Hepatocyte (in vitro differentiated cells): ENCODE measurements at regions not wholly inside any gene's neighbourhood (a gene's known extent, or its start where the extent isn't known, plus 50 kb on each side); places are given as distances from the start of the nearest gene placed in this dataset.
A peak's percentile ranks its signal among the peaks of the same experiment; 100 is the strongest.

Source experiments
- DNase-seq: peaks from one replicate; pipeline ENCODE4 v3.0.0-alpha.2; 2016; ENCODE audit warnings: low spot score
- H2AFZ ChIP-seq: fragments of 200-600 bp; sonication (generic); 2 replicates; pipeline ENCODE4 v1.6.0; 2016; ENCODE audit warnings: antibody characterized with exemption, mild to moderate bottlenecking
- H3K27ac ChIP-seq: fragments of 200-600 bp; sonication (generic); 2 replicates; pipeline ENCODE4 v1.5.1; 2016; ENCODE audit warnings: mild to moderate bottlenecking
- H3K27me3 ChIP-seq: fragments of 200-600 bp; sonication (generic); 2 replicates; pipeline ENCODE4 v1.6.1; 2016
- H3K36me3 ChIP-seq: fragments of 200-600 bp; sonication (generic); replicated peaks from 2 replicates; pipeline ENCODE4 v1.5.1; 2016; ENCODE audit warnings: low read depth; ENCODE audit not compliant: insufficient read depth
- H3K4me1 ChIP-seq: fragments of 200-600 bp; sonication (generic); 2 replicates; pipeline ENCODE4 v1.5.1; 2016; ENCODE audit warnings: mild to moderate bottlenecking, moderate library complexity; ENCODE audit not compliant: insufficient read depth
- H3K4me2 ChIP-seq: fragments of 200-600 bp; sonication (generic); 2 replicates; pipeline ENCODE4 v1.6.0; 2016
- H3K4me3 ChIP-seq: fragments of 200-600 bp; sonication (generic); 2 replicates; pipeline ENCODE4 v1.5.1; 2016; ENCODE audit warnings: mild to moderate bottlenecking
- H3K79me2 ChIP-seq: fragments of 200-600 bp; sonication (generic); 2 replicates; pipeline ENCODE4 v1.6.0; 2017; ENCODE audit warnings: mild to moderate bottlenecking
- H3K9me2 ChIP-seq: fragments of 200-600 bp; sonication (generic); replicated peaks from 2 replicates; pipeline ENCODE4 v1.6.0; 2017; ENCODE audit warnings: mild to moderate bottlenecking; ENCODE audit not compliant: insufficient read depth
- H3K9me3 ChIP-seq: fragments of 200-600 bp; sonication (generic); 2 replicates; pipeline ENCODE4 v1.5.1; 2016; ENCODE audit warnings: low read depth, mild to moderate bottlenecking
- H4K20me1 ChIP-seq: fragments of 200-600 bp; sonication (generic); 2 replicates; pipeline ENCODE4 v1.6.0; 2016; ENCODE audit warnings: mild to moderate bottlenecking; ENCODE audit not compliant: insufficient read depth, poor library complexity, severe bottlenecking
- EZH2 ChIP-seq: fragments of 200-600 bp; sonication (generic); IDR thresholded peaks from 2 replicates; pipeline ENCODE4 v1.6.1; 2016; ENCODE audit warnings: antibody characterized with exemption, mild to moderate bottlenecking, borderline replicate concordance
- EZH2phosphoT487 ChIP-seq: fragments of 200-600 bp; sonication (generic); IDR thresholded peaks from one replicate; pipeline ENCODE4 v1.6.1; 2018; ENCODE audit warnings: antibody characterized with exemption, mild to moderate bottlenecking, low read depth, moderate library complexity; ENCODE audit not compliant: unreplicated experiment, severe bottlenecking
- WGBS: methylation state at CpG from one replicate; pipeline ENCODE4 v1.1.6; 2016; ENCODE audit warnings: low lambda C conversion rate; ENCODE audit errors: missing lambda C conversion rate; 5-methylcytosine and 5-hydroxymethylcytosine counted together
- TF ChIP-seq, protein P1 (sequence below): fragments of 200-600 bp; sonication (generic); IDR thresholded peaks from 2 replicates; pipeline ENCODE4 v1.5.1; 2016; ENCODE audit warnings: antibody characterized with exemption, mild to moderate bottlenecking; ENCODE audit not compliant: poor library complexity

DNA sequence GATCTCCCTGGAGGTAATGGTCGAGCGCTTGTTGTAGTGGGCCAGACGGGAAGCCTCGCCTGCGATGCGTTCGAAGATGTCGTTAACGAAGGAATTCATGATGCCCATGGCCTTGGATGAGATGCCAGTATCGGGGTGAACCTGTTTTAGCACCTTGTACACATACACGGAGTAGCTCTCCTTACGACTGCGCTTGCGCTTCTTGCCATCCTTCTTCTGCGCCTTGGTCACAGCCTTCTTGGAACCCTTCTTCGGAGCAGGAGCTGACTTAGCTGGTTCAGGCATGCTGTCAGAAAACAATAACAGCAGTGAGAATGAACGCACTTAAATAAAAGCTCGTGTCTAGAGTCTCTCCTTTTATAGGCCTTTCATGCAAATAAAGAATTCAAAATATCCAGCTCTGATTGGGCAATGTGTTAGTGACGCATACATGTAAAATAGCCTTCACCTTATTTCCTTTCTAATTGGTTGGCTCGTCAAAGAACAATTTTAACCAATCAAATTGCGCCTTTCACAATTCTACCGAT lies 129.2 kb downstream of the HFE start:
- Histone ChIP-seq H3K9me2 (no peaks in the 10 kb centered on the region), H3K27ac (peak overlapping the region; percentile 95), H2AFZ (no peak overlapping the region), H3K27me3 (no peaks in the 10 kb centered on the region), H3K36me3 (no peaks in the 10 kb centered on the region), H3K4me3 (peak overlapping the region; percentile 40), H4K20me1 (no peaks in the 10 kb centered on the region), H3K9me3 (no peaks in the 10 kb centered on the region), H3K4me2 (peak overlapping the region; percentile 91), H3K4me1 (no peaks in the 10 kb centered on the region), H3K79me2 (peaks cover 18% of the 10 kb centered on the region)
- DNase-seq: peak; percentile 94
- WGBS: under 1% methylated on average over 22 of the region's 22 CpGs
- TF ChIP-seq EZH2phosphoT487 (no peak), EZH2 (no peak)
- TF ChIP-seq, protein P1, sequence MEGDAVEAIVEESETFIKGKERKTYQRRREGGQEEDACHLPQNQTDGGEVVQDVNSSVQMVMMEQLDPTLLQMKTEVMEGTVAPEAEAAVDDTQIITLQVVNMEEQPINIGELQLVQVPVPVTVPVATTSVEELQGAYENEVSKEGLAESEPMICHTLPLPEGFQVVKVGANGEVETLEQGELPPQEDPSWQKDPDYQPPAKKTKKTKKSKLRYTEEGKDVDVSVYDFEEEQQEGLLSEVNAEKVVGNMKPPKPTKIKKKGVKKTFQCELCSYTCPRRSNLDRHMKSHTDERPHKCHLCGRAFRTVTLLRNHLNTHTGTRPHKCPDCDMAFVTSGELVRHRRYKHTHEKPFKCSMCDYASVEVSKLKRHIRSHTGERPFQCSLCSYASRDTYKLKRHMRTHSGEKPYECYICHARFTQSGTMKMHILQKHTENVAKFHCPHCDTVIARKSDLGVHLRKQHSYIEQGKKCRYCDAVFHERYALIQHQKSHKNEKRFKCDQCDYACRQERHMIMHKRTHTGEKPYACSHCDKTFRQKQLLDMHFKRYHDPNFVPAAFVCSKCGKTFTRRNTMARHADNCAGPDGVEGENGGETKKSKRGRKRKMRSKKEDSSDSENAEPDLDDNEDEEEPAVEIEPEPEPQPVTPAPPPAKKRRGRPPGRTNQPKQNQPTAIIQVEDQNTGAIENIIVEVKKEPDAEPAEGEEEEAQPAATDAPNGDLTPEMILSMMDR: no peak

DNA sequence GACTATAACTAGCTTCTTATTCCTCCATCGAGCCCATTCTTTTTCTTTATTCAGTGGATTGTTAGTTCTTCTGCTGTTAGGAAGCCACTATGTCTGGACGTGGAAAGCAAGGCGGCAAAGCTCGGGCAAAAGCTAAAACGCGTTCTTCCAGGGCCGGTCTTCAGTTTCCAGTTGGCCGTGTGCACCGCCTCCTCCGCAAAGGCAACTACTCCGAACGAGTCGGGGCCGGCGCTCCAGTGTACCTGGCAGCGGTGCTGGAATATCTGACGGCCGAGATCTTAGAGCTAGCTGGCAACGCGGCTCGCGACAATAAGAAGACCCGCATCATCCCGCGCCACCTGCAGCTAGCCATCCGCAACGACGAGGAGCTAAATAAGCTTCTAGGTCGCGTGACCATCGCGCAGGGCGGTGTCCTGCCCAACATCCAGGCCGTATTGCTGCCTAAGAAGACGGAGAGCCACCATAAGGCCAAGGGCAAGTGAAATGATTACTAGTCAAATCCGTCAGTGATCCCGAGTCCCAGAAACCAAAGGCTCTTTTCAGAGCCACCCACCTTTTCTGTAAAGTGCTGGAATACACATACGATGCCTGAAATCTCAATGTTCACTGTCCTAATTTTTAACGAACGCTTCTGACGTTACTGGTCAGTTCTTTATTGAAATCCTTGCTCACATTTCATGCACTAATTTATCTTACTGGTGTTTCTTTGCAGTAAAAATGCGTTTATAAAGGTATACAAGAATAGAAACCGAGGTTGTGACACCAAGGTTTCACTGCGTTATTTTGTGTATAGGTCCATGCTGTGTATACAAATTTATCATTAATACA lies 129.9 kb downstream of the HFE start:
- TF ChIP-seq, protein P1: peak; percentile 40
- no peak for TF ChIP-seq EZH2
- TF ChIP-seq EZH2phosphoT487: no peak
- Histone ChIP-seq H3K79me2 (peaks cover 18% of the 10 kb centered on the region), H3K9me2 (no peaks in the 10 kb centered on the region), H3K27me3 (no peaks in the 10 kb centered on the region), H4K20me1 (no peaks in the 10 kb centered on the region), H2AFZ (peak overlapping the region; percentile 24), H3K4me2 (peak overlapping the region; percentile 84), H3K27ac (peak overlapping the region; percentile 95), H3K36me3 (no peaks in the 10 kb centered on the region), H3K4me1 (no peaks in the 10 kb centered on the region), H3K4me3 (peak overlapping the region; percentile 35), H3K9me3 (no peaks in the 10 kb centered on the region)
- DNase-seq: peak; percentile 96
- WGBS: under 1% methylated on average over 44 of the region's 44 CpGs

DNA sequence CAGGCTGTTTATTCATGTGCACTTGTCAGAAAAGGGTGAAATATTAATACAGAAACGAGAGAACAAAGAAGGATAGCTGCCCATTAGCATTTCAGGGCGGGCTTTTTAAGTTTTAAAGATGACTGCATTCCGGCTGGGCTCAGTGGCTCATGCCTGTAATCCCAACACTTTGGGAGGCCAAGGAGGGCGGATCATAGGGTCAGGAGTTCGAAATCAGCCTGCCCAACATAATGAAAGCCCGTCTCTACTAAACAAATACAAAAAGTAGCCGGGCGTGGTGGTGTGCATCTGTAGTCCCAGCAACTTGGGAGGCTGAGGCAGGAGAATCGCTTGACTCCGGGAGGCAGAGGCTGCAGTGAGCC lies 130.5 kb downstream of the HFE start:
- H3K9me3 ChIP-seq: no peaks in the 10 kb centered on the region
- H3K36me3 ChIP-seq: no peaks in the 10 kb centered on the region
- no peak for TF ChIP-seq EZH2
- TF ChIP-seq EZH2phosphoT487: no peak
- TF ChIP-seq, protein P1: no peak
- 4% methylated on average over 10 of the region's 10 CpGs for WGBS
- H3K79me2 ChIP-seq: peaks cover 18% of the 10 kb centered on the region
- peaks cover under 1% of the 10 kb centered on the region for H3K4me1 ChIP-seq
- no peaks in the 10 kb centered on the region for H3K9me2 ChIP-seq
- H3K4me3 ChIP-seq: peak overlapping the region; percentile 35
- peak overlapping the region; percentile 95 for H3K27ac ChIP-seq
- H3K27me3 ChIP-seq: no peaks in the 10 kb centered on the region
- DNase-seq: no peak
- H4K20me1 ChIP-seq: no peaks in the 10 kb centered on the region
- H3K4me2 ChIP-seq: peak overlapping the region; percentile 84
- no peak overlapping the region for H2AFZ ChIP-seq
